ENCODE measurements at regions not wholly inside any gene's neighbourhood (a gene's known extent, or its start where the extent isn't known, plus 50 kb on each side); places are given as distances from the start of the nearest gene placed in this dataset.

- Histone ChIP-seq H3K27me3 (ENCODE audit: insufficient read depth) (no peaks in the 10 kb centered on the region), H3K9ac (no peak overlapping the region), H3K9me2 (no peaks in the 10 kb centered on the region), H3F3A (replicated peaks; ENCODE audit: insufficient read depth) (no peaks in the 10 kb centered on the region), H3K79me2 (ENCODE audit: insufficient read depth) (no peaks in the 10 kb centered on the region), H3K4me1 (ENCODE audit: control insufficient read depth in 1 of 2, insufficient read depth in 2 of 2, low read depth in 1 of 2, low read length in 1 of 2) (peaks cover 0 to 9% of the 10 kb centered on the region in 2 experiments; a peak in 1 of 4 replicates), H3K4me3 (ENCODE audit: low read depth in 2 of 2, low read length in 1 of 2) (no peak overlapping the region), H3K27ac (ENCODE audit: low read depth in 2 of 2, low read length in 1 of 2) (no peak overlapping the region), H3K36me3 (replicated peaks in 1 of 2; ENCODE audit: control insufficient read depth in 1 of 2, insufficient read depth in 2 of 2, low read length in 1 of 2) (no peaks in the 10 kb centered on the region), H3K9me3 (peaks cover 14% of the 10 kb centered on the region; the same call in 1 of the 2 replicates), H4K20me1 (ENCODE audit: insufficient read depth) (no peaks in the 10 kb centered on the region), H2AFZ (ENCODE audit: low read depth) (no peak overlapping the region), H3K4me2 (no peak overlapping the region)
- no peak for DNase-seq
- no peak for TF ChIP-seq NRF1 (IDR thresholded peaks at IDR 0.05; ENCODE audit: low read depth, low read length)
- no peak for TF ChIP-seq MAX (IDR thresholded peaks at IDR 0.05; ENCODE audit: low read depth)
- TF ChIP-seq RXRA (IDR thresholded peaks at IDR 0.05; ENCODE audit: borderline replicate concordance, low read depth) = no peak
- TF ChIP-seq SIN3A (IDR thresholded peaks at IDR 0.05; ENCODE audit: borderline replicate concordance, low read depth, low read length) = no peak
- TF ChIP-seq POLR2AphosphoS5 (IDR thresholded peaks at IDR 0.05; ENCODE audit: low read depth, low read length) = no peak
- no peak for TF ChIP-seq MXI1 (IDR thresholded peaks at IDR 0.05; ENCODE audit: low read depth, low read length)
- TF ChIP-seq ZBTB33 (IDR thresholded peaks at IDR 0.05; ENCODE audit: borderline replicate concordance, low read depth) = no peak
- no peak for TF ChIP-seq EP300 (IDR thresholded peaks at IDR 0.05; ENCODE audit: borderline replicate concordance in 1 of 2, low read depth in 1 of 2, low read length in 1 of 2)
- TF ChIP-seq JUND (IDR thresholded peaks at IDR 0.05) = no peak
- no peak for TF ChIP-seq TCF12 (IDR thresholded peaks at IDR 0.05)
- no peak for TF ChIP-seq CTCF (IDR thresholded peaks at IDR 0.05)
- no peak for TF ChIP-seq RAD21 (IDR thresholded peaks at IDR 0.05; ENCODE audit: low read length)
- TF ChIP-seq TEAD4 (IDR thresholded peaks at IDR 0.05; ENCODE audit: borderline replicate concordance, insufficient read depth) = no peak
- TF ChIP-seq TAF1 (IDR thresholded peaks at IDR 0.05; ENCODE audit: borderline replicate concordance, low read depth, low read length) = no peak
- TF ChIP-seq GABPA (IDR thresholded peaks at IDR 0.05; ENCODE audit: low read depth) = no peak
- no peak for TF ChIP-seq EZH2phosphoT487 (IDR thresholded peaks at IDR 0.05; ENCODE audit: borderline replicate concordance, low read depth)
- no peak for TF ChIP-seq USF2 (IDR thresholded peaks at IDR 0.05; ENCODE audit: borderline replicate concordance, low read depth, low read length)
- POLR2A ChIA-PET = no interaction called here
- CTCF ChIA-PET = no interaction called here
- WGBS (ENCODE audit: low lambda C conversion rate) = 55% methylated on average over 2 of the region's 8 CpGs
Observed at GRCh38 chr14:101169267-101169666, 265.7 kb upstream of the RTL1 start.

All from SK-N-SH (cell line).